H9 (cell line): ENCODE measurements at regions not wholly inside any gene's neighbourhood (a gene's known extent, or its start where the extent isn't known, plus 50 kb on each side); places are given as distances from the start of the nearest gene placed in this dataset.

ENCODE experiments used
- DNase-seq: peaks from one replicate; pipeline ENCODE4 v3.0.0-alpha.2; 2017
- H2AFZ ChIP-seq: one replicate; pipeline ENCODE4 v1.6.1; 2013; ENCODE audit warnings: mild to moderate bottlenecking, low read length, control low read depth, moderate library complexity
- H2AK5ac ChIP-seq: 2 replicates; pipeline ENCODE4 v1.6.1; 2013; ENCODE audit warnings: low read length, control low read depth, mixed read lengths; ENCODE audit not compliant: insufficient read length
- H2BK120ac ChIP-seq: one replicate; pipeline ENCODE4 v1.6.1; 2013; ENCODE audit warnings: low read depth, mild to moderate bottlenecking, low read length, control low read depth, inconsistent platforms; ENCODE audit not compliant: poor library complexity, severe bottlenecking
- H2BK12ac ChIP-seq: 2 replicates; pipeline ENCODE4 v1.6.1; 2013; ENCODE audit warnings: low read length, control low read depth, mixed read lengths, low read depth; ENCODE audit not compliant: insufficient read length
- H2BK15ac ChIP-seq: 2 replicates; pipeline ENCODE4 v1.6.1; 2013; ENCODE audit warnings: low read depth, low read length, control low read depth
- H2BK20ac ChIP-seq: one replicate; pipeline ENCODE4 v1.6.1; 2013; ENCODE audit warnings: low read depth, mild to moderate bottlenecking, low read length, control low read depth, inconsistent platforms; ENCODE audit not compliant: poor library complexity, severe bottlenecking
- H2BK5ac ChIP-seq: 2 replicates; pipeline ENCODE4 v1.6.1; 2013; ENCODE audit warnings: low read length, control low read depth, mixed read lengths; ENCODE audit not compliant: insufficient read length
- H3K14ac ChIP-seq: 2 replicates; pipeline ENCODE4 v1.6.1; 2013; ENCODE audit warnings: low read length, control low read depth; ENCODE audit not compliant: insufficient read depth
- H3K18ac ChIP-seq: 2 replicates; pipeline ENCODE4 v1.6.1; 2013; ENCODE audit warnings: low read depth, mild to moderate bottlenecking, mixed read lengths, low read length, control low read depth; ENCODE audit not compliant: insufficient read length
- H3K23ac ChIP-seq: 2 replicates; pipeline ENCODE4 v1.6.1; 2013; ENCODE audit warnings: low read length, control low read depth, mixed read lengths, low read depth; ENCODE audit not compliant: insufficient read length
- H3K23me2 ChIP-seq: 2 replicates; pipeline ENCODE4 v1.6.1; 2013; ENCODE audit warnings: low read depth, mild to moderate bottlenecking, mixed read lengths, low read length, control low read depth; ENCODE audit not compliant: insufficient read length, poor library complexity, severe bottlenecking
- H3K27ac ChIP-seq: 2 replicates; pipeline ENCODE4 v1.5.1; 2013; ENCODE audit warnings: low read length, control low read depth, mixed read lengths, low read depth; ENCODE audit not compliant: insufficient read length
- H3K27me3 ChIP-seq: 2 replicates; pipeline ENCODE4 v1.6.1; 2013; ENCODE audit warnings: low read length, control low read depth, inconsistent platforms; ENCODE audit not compliant: insufficient read depth
- H3K4ac ChIP-seq: 2 replicates; pipeline ENCODE4 v1.6.1; 2013; ENCODE audit warnings: low read depth, mild to moderate bottlenecking, control low read depth, inconsistent platforms, low read length, moderate library complexity
- H3K4me1 ChIP-seq: 2 replicates; pipeline ENCODE4 v1.6.1; 2013; ENCODE audit warnings: low read length, control low read depth, inconsistent platforms; ENCODE audit not compliant: insufficient read depth
- H3K4me2 ChIP-seq: 2 replicates; pipeline ENCODE4 v1.6.1; 2013; ENCODE audit warnings: low read length, control low read depth, mixed read lengths; ENCODE audit not compliant: insufficient read length, insufficient read depth
- H3K56ac ChIP-seq: 2 replicates; pipeline ENCODE4 v1.6.1; 2013; ENCODE audit warnings: low read depth, mild to moderate bottlenecking, mixed read lengths, low read length, control low read depth; ENCODE audit not compliant: insufficient read length
- H3K79me1 ChIP-seq: 2 replicates; pipeline ENCODE4 v1.6.1; 2013; ENCODE audit warnings: low read depth, mild to moderate bottlenecking, moderate library complexity, low read length, control low read depth, inconsistent platforms; ENCODE audit not compliant: insufficient read depth, poor library complexity, severe bottlenecking
- H3K79me2 ChIP-seq: 2 replicates; pipeline ENCODE4 v1.6.1; 2013; ENCODE audit warnings: low read length, control low read depth, inconsistent platforms; ENCODE audit not compliant: insufficient read depth
- H3K9ac ChIP-seq: 2 replicates; pipeline ENCODE4 v1.6.1; 2013; ENCODE audit warnings: low read length, control low read depth, mixed read lengths; ENCODE audit not compliant: insufficient read length; ENCODE audit errors: extremely low read depth
- H3K9me3 ChIP-seq: one replicate; pipeline ENCODE4 v1.6.1; 2013; ENCODE audit warnings: low read depth, low read length, inconsistent platforms; ENCODE audit not compliant: control insufficient read depth
- H3T11ph ChIP-seq: one replicate; pipeline ENCODE4 v1.6.1; 2013; ENCODE audit warnings: mild to moderate bottlenecking, low read length, control low read depth, inconsistent platforms
- H4K20me1 ChIP-seq: one replicate; pipeline ENCODE4 v1.6.1; 2013; ENCODE audit not compliant: control insufficient read depth, insufficient read length, insufficient read depth
- H4K5ac ChIP-seq: 2 replicates; pipeline ENCODE4 v1.6.1; 2013; ENCODE audit warnings: low read depth, mild to moderate bottlenecking, mixed read lengths, low read length, control low read depth; ENCODE audit not compliant: insufficient read length
- H4K8ac ChIP-seq: replicated peaks from 2 replicates; pipeline ENCODE4 v1.6.1; 2013; ENCODE audit warnings: low read length, control low read depth, mixed read lengths, low read depth; ENCODE audit not compliant: insufficient read length
- H4K91ac ChIP-seq: 2 replicates; pipeline ENCODE4 v1.6.1; 2013; ENCODE audit warnings: low read depth, mild to moderate bottlenecking, moderate library complexity, mixed read lengths, low read length, control low read depth; ENCODE audit not compliant: insufficient read length
- H3K27ac Mint-ChIP-seq, 3 experiments: 2 replicates in 2 of 3; 3 replicates in 1 of 3; pipeline ENCODE4 v1.8.0; 2020 to 2021; ENCODE audit warnings: mixed read lengths in 3 of 3, mild to moderate bottlenecking in 1 of 3, moderate library complexity in 1 of 3
- H3K27me3 Mint-ChIP-seq: 2 replicates; pipeline ENCODE4 v1.8.0; 2021; ENCODE audit warnings: low read depth, mild to moderate bottlenecking, moderate library complexity, mixed read lengths
- H3K36me3 Mint-ChIP-seq, 3 experiments: 2 replicates in 2 of 3; 3 replicates in 1 of 3; pipeline ENCODE4 v1.8.0; 2020 to 2021; ENCODE audit warnings: low read depth in 3 of 3, mixed read lengths in 3 of 3; ENCODE audit not compliant: insufficient read depth in 1 of 3
- H3K4me1 Mint-ChIP-seq, 2 experiments: 2 replicates each; pipeline ENCODE4 v1.8.0; 2020; ENCODE audit warnings: mixed read lengths in 2 of 2
- H3K4me3 Mint-ChIP-seq, 2 experiments: 2 replicates in 1 of 2; 3 replicates in 1 of 2; pipeline ENCODE4 v1.8.0; 2020 to 2021; ENCODE audit warnings: mild to moderate bottlenecking in 2 of 2, mixed read lengths in 2 of 2, moderate library complexity in 1 of 2
- H3K9me3 Mint-ChIP-seq, 2 experiments: 2 replicates in 1 of 2; 3 replicates in 1 of 2; pipeline ENCODE4 v1.8.0; 2020; ENCODE audit warnings: mild to moderate bottlenecking in 2 of 2, mixed read lengths in 2 of 2, moderate library complexity in 1 of 2
- WGBS: extraction: QIAGEN DNeasy Blood & Tissue Kit; methylation state at CpG from one replicate; pipeline ENCODE4 v1.1.7; 2013; ENCODE audit warnings: missing lambda C conversion rate, low lambda C conversion rate, mixed read lengths; ENCODE audit not compliant: insufficient read length; ENCODE audit errors: extremely low coverage; 5-methylcytosine and 5-hydroxymethylcytosine counted together
- TF ChIP-seq, protein P1 (sequence below): fragments of 200-600 bp; sonication (generic); conservative IDR thresholded peaks from 3 replicates; pipeline ENCODE4 v1.8.0; 2021; ENCODE audit warnings: antibody characterized with exemption, mild to moderate bottlenecking

DNA sequence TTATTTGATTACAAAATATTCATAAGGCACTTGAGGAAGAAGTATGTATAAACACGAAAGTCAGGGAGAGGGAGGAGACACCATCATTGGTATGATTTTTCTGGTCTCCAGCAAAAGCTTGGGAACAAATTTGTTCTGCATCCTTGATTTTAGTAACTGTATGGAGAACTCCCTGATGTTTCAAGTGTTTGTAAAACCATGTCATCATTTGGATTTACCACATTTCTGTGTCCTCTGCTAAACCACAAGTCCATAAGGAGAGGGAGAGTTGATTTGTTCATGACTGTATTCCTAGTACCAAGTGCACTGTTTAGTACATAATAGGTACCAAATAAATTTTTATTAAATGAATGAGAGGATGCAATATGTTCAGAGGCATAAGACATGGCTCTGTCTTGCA is 181.1 kb downstream of the BTG1 start:
- Histone ChIP-seq H3K56ac (no peak overlapping the region), H2BK12ac (no peak overlapping the region), H2AK5ac (no peak overlapping the region), H2BK20ac (no peak overlapping the region), H3K9me3 (no peaks in the 10 kb centered on the region), H4K91ac (no peak overlapping the region), H3K14ac (no peak overlapping the region), H2BK5ac (no peak overlapping the region), H3K79me2 (no peaks in the 10 kb centered on the region), H3K4ac (no peak overlapping the region), H4K5ac (no peak overlapping the region), H3K23ac (no peak overlapping the region), H2AFZ (no peak overlapping the region), H3T11ph (no peak overlapping the region), H2BK120ac (no peak overlapping the region), H4K8ac (no peak overlapping the region), H3K27me3 (no peaks in the 10 kb centered on the region), H3K9ac (no peak overlapping the region), H3K4me2 (no peak overlapping the region), H3K27ac (no peak overlapping the region), H3K79me1 (no peaks in the 10 kb centered on the region), H4K20me1 (no peaks in the 10 kb centered on the region), H3K18ac (no peak overlapping the region), H2BK15ac (no peak overlapping the region), H3K23me2 (no peaks in the 10 kb centered on the region), H3K4me1 (no peaks in the 10 kb centered on the region)
- peaks cover 0 to 8% of the 10 kb centered on the region in 2 experiments; a peak in 2 of 4 replicates for H3K4me1 Mint-ChIP-seq
- no peak overlapping the region for H3K4me3 Mint-ChIP-seq
- no CpG with 5 or more reads among the region's 1 CpG for WGBS
- TF ChIP-seq, protein P1, sequence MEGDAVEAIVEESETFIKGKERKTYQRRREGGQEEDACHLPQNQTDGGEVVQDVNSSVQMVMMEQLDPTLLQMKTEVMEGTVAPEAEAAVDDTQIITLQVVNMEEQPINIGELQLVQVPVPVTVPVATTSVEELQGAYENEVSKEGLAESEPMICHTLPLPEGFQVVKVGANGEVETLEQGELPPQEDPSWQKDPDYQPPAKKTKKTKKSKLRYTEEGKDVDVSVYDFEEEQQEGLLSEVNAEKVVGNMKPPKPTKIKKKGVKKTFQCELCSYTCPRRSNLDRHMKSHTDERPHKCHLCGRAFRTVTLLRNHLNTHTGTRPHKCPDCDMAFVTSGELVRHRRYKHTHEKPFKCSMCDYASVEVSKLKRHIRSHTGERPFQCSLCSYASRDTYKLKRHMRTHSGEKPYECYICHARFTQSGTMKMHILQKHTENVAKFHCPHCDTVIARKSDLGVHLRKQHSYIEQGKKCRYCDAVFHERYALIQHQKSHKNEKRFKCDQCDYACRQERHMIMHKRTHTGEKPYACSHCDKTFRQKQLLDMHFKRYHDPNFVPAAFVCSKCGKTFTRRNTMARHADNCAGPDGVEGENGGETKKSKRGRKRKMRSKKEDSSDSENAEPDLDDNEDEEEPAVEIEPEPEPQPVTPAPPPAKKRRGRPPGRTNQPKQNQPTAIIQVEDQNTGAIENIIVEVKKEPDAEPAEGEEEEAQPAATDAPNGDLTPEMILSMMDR = no peak
- H3K36me3 Mint-ChIP-seq = peaks cover 0 to 1% (median 0%) of the 10 kb centered on the region in 3 experiments; a peak in 2 of 7 replicates
- H3K9me3 Mint-ChIP-seq = peaks cover 0 to under 1% of the 10 kb centered on the region in 2 experiments; a peak in 4 of 5 replicates
- no peaks in the 10 kb centered on the region for H3K27me3 Mint-ChIP-seq
- H3K27ac Mint-ChIP-seq = no peak overlapping the region
- no peak for DNase-seq
